ENCODE measurements at regions not wholly inside any gene's neighbourhood (a gene's known extent, or its start where the extent isn't known, plus 50 kb on each side); places are given as distances from the start of the nearest gene placed in this dataset.
"Not testable (repeated sequence)": the region's sequence is repeated elsewhere in the genome, so short reads cannot be mapped to it uniquely, and the experiment has no call there.

DNA sequence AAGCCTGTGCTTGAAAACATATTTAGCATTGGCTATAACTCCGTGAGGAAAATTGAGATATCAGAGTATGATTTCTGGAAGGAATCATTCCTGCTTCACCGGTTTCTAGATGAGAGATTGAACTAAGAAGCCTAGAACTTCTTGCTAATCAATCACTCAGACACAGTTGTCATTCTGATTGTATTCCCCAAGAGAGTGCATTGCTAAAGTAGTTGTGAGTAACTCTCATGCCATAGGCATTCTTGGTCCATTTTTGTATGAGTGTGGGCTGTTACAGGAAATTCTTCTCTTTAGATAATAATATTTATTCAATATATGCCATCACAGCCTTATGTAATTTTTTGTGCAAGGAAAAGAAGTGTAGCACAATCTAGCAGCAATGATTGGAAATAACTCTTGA is 893.3 kb upstream of the MDGA2 start:
- Histone ChIP-seq H3K27ac (no peak overlapping the region), H2AFZ (replicated peaks) (no peak overlapping the region), H3K9ac (no peak overlapping the region), H3K4me2 (no peak overlapping the region), H3K79me2 (ENCODE audit: low read depth) (no peaks in the 10 kb centered on the region), H3F3A (ENCODE audit: low read depth) (no peaks in the 10 kb centered on the region), H4K20me1 (ENCODE audit: low read depth) (no peaks in the 10 kb centered on the region), H3K27me3 (no peaks in the 10 kb centered on the region), H3K4me1 (peaks cover 5% of the 10 kb centered on the region), H3K9me3 (ENCODE audit: low read depth) (peaks cover 4% of the 10 kb centered on the region), H3K4me3 (no peak overlapping the region), H3K36me3 (no peaks in the 10 kb centered on the region)
- H3K27ac Mint-ChIP-seq = no peak overlapping the region
- peaks cover 29% of the 10 kb centered on the region for H3K9me3 Mint-ChIP-seq
- H3K4me3 Mint-ChIP-seq = no peak overlapping the region
- peaks cover 19% of the 10 kb centered on the region for H3K4me1 Mint-ChIP-seq
- H3K36me3 Mint-ChIP-seq = no peaks in the 10 kb centered on the region
- DNase-seq (ENCODE audit: low spot score) = no peak
- TF ChIP-seq CTCF (IDR thresholded peaks at IDR 0.05) (no peak), EZH2phosphoT487 (IDR thresholded peaks at IDR 0.05) (no peak), EZH2 (IDR thresholded peaks at IDR 0.05) (no peak)
- H3K27me3 Mint-ChIP-seq (ENCODE audit: insufficient read depth, low read depth) = peaks cover 2% of the 10 kb centered on the region

DNA sequence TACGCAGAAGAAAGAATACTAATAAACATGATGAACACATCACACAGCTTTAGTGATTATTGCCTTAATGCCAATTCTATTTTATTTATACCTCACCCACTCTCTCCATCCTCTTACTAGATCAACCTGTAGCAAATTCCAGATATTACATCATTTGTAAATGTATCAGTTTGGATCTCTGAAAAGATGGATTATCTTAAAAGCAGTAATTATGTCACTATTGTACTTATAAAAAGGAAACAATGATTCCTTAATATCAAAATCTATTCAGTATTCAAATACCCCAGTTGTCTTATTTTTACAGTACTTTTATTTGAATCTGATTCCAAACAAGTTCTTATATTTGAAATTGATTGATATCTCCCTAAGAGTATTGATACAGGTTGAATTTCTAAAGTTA is 892.8 kb upstream of the MDGA2 start:
- Histone ChIP-seq H3F3A (ENCODE audit: low read depth) (no peaks in the 10 kb centered on the region), H3K36me3 (no peaks in the 10 kb centered on the region), H3K9me3 (ENCODE audit: low read depth) (peaks cover 4% of the 10 kb centered on the region), H3K79me2 (ENCODE audit: low read depth) (no peaks in the 10 kb centered on the region), H3K4me3 (no peak overlapping the region), H3K4me2 (no peak overlapping the region), H3K9ac (no peak overlapping the region), H4K20me1 (ENCODE audit: low read depth) (no peaks in the 10 kb centered on the region), H3K27ac (no peak overlapping the region), H2AFZ (replicated peaks) (no peak overlapping the region), H3K27me3 (no peaks in the 10 kb centered on the region), H3K4me1 (peaks cover 9% of the 10 kb centered on the region)
- H3K4me3 Mint-ChIP-seq = no peak overlapping the region
- peaks cover 19% of the 10 kb centered on the region for H3K4me1 Mint-ChIP-seq
- H3K36me3 Mint-ChIP-seq = no peaks in the 10 kb centered on the region
- TF ChIP-seq EZH2 (IDR thresholded peaks at IDR 0.05) (no peak), CTCF (IDR thresholded peaks at IDR 0.05) (no peak), EZH2phosphoT487 (IDR thresholded peaks at IDR 0.05) (no peak)
- DNase-seq (ENCODE audit: low spot score) = no peak
- H3K9me3 Mint-ChIP-seq = peaks cover 33% of the 10 kb centered on the region
- peaks cover 2% of the 10 kb centered on the region for H3K27me3 Mint-ChIP-seq (ENCODE audit: insufficient read depth, low read depth)
- no peak overlapping the region for H3K27ac Mint-ChIP-seq

DNA sequence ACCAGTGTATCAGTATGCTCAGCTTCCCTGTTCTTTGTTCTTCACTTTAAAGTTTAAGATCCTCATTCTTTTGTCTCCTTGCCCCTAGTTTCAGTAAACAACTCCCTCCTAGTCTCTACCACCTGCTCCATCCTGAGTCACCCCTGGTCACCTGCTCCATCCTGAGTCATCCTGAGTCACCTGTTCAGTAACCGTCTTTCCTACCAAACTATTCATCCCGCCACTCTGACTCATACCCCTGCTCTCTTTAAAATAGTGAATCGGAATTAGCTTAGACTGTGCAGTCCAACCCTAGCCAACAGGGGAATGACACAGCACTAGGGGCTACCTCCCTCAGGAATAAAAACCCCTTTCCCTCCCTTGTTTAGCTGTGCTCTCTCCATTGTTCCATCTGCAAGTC is 888.1 kb upstream of the MDGA2 start:
- H4K20me1 ChIP-seq (ENCODE audit: low read depth) = no peaks in the 10 kb centered on the region
- no peaks in the 10 kb centered on the region for H3K36me3 Mint-ChIP-seq
- peak overlapping the region; percentile 15 for H3K4me2 ChIP-seq
- H3K36me3 ChIP-seq = no peaks in the 10 kb centered on the region
- no peaks in the 10 kb centered on the region for H3F3A ChIP-seq (ENCODE audit: low read depth)
- no peak overlapping the region for H2AFZ ChIP-seq (replicated peaks)
- H3K9ac ChIP-seq = no peak overlapping the region
- peak; percentile 9 for DNase-seq (ENCODE audit: low spot score)
- H3K4me1 ChIP-seq = peaks cover 24% of the 10 kb centered on the region
- no peak overlapping the region for H3K4me3 Mint-ChIP-seq
- H3K27me3 ChIP-seq = no peaks in the 10 kb centered on the region
- no peaks in the 10 kb centered on the region for H3K9me3 ChIP-seq (ENCODE audit: low read depth)
- no peak overlapping the region for H3K4me3 ChIP-seq
- peaks cover 34% of the 10 kb centered on the region for H3K4me1 Mint-ChIP-seq
- no peaks in the 10 kb centered on the region for H3K79me2 ChIP-seq (ENCODE audit: low read depth)
- TF ChIP-seq EZH2 (IDR thresholded peaks at IDR 0.05) (no peak), EZH2phosphoT487 (IDR thresholded peaks at IDR 0.05) (no peak), CTCF (IDR thresholded peaks at IDR 0.05) (no peak)
- H3K9me3 Mint-ChIP-seq = peaks cover 29% of the 10 kb centered on the region
- H3K27ac ChIP-seq = no peak overlapping the region
- no peak overlapping the region for H3K27ac Mint-ChIP-seq
- H3K27me3 Mint-ChIP-seq (ENCODE audit: insufficient read depth, low read depth) = peaks cover 2% of the 10 kb centered on the region

DNA sequence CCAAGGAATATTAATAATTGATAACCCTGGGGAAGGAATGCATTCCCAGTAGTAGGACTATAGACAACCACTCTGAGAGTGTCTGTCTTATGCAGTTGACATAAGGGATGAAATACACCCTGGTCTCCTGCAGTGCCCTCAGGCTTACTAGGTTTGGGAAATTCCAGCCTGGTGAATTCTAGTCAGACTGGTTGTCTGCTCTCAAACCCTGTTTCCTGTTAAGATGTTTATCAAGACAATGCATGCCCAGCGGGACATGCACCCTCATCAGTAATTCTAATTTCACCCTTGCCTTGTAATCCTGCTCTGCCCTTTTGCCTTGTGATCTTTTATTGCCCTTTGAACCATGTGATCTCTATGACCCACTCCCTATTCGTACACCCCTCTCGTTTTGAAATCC is 886.0 kb upstream of the MDGA2 start:
- H3K27ac ChIP-seq; H3K9me3 ChIP-seq (ENCODE audit: low read depth); H3K27me3 ChIP-seq; H3K79me2 ChIP-seq (ENCODE audit: low read depth); H3K36me3 ChIP-seq; H3F3A ChIP-seq (ENCODE audit: low read depth); H4K20me1 ChIP-seq (ENCODE audit: low read depth); H3K4me3 ChIP-seq; H3K27me3 Mint-ChIP-seq (ENCODE audit: insufficient read depth, low read depth); H3K9ac ChIP-seq; H2AFZ ChIP-seq (replicated peaks); H3K4me3 Mint-ChIP-seq; H3K36me3 Mint-ChIP-seq: not testable (repeated sequence)
- DNase-seq (ENCODE audit: low spot score) = peak; percentile 25
- H3K4me2 ChIP-seq = peak overlapping the region; percentile 7
- peak overlapping the region; percentile 3 for H3K27ac Mint-ChIP-seq
- peaks cover 25% of the 10 kb centered on the region for H3K4me1 Mint-ChIP-seq
- H3K9me3 Mint-ChIP-seq = peaks cover 29% of the 10 kb centered on the region
- peak; percentile 34 for TF ChIP-seq EZH2phosphoT487 (IDR thresholded peaks at IDR 0.05)
- H3K4me1 ChIP-seq = peaks cover 24% of the 10 kb centered on the region

Data from neural progenitor cell (in vitro differentiated cells).